ENCODE measurements at regions not wholly inside any gene's neighbourhood (a gene's known extent, or its start where the extent isn't known, plus 50 kb on each side); places are given as distances from the start of the nearest gene placed in this dataset.

DNA sequence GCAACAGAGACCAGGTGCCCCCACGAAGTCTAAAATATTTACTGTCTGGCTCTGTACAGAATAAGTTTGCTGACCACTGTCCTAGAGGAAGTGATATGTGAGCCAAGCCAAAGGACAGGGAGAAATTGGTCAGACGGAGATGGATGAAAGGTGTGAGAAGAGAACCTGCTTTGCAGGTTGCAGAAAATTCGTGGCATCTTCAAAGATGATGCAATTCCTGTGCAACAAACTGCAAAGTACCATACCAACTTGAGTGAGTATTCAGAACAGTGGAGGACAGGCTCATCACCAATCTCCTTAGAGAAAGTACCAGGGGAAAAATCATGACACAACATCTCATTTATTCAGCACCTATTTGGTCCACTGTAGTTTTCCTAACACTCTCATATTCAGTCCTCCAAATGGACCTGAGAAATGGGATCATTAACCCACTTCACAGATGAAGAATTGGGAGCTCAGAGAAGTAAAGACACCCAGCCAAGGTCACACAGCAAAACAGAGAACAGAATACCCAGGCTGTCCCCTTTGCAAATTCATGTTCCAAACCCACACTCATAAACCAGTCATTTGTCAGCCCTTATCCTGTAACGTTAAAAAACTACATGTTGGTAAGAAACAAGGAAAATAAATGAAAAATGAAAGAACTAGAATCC is 536.8 kb downstream of the MIAT start:
- TF ChIP-seq PPARA (CRISPR knock-in tag; IDR thresholded peaks at IDR 0.05; ENCODE audit: borderline replicate concordance) (no peak), TOX (CRISPR knock-in tag; IDR thresholded peaks at IDR 0.05; ENCODE audit: borderline replicate concordance) (no peak), TCF4 (CRISPR knock-in tag; IDR thresholded peaks at IDR 0.05; ENCODE audit: borderline replicate concordance) (no peak), POU6F1 (CRISPR knock-in tag; IDR thresholded peaks at IDR 0.05; ENCODE audit: borderline replicate concordance, low read depth) (no peak), BACH2 (CRISPR knock-in tag; IDR thresholded peaks at IDR 0.05; ENCODE audit: borderline replicate concordance) (no peak), ZNF565 (CRISPR knock-in tag; conservative IDR thresholded peaks at IDR 0.05; ENCODE audit: low read depth) (no peak), ESRRG (CRISPR knock-in tag; IDR thresholded peaks at IDR 0.05) (no peak), ZFP3 (CRISPR knock-in tag; IDR thresholded peaks at IDR 0.05) (no peak), ARNTL (CRISPR knock-in tag; IDR thresholded peaks at IDR 0.05; ENCODE audit: borderline replicate concordance, low read depth) (no peak)
- no peak for ATAC-seq

- no peak for ATAC-seq
- TF ChIP-seq ESRRG (CRISPR knock-in tag; IDR thresholded peaks at IDR 0.05), result no peak
- no peak for TF ChIP-seq ISL1 (CRISPR knock-in tag; IDR thresholded peaks at IDR 0.05)
- TF ChIP-seq OSR1 (CRISPR knock-in tag; IDR thresholded peaks at IDR 0.05), result no peak
- TF ChIP-seq TSHZ2 (CRISPR knock-in tag; IDR thresholded peaks at IDR 0.05), result no peak
- no peak for TF ChIP-seq SNAI2 (CRISPR knock-in tag; IDR thresholded peaks at IDR 0.05)
- no peak for TF ChIP-seq ZFP3 (CRISPR knock-in tag; IDR thresholded peaks at IDR 0.05)
- no peak for TF ChIP-seq BACH2 (CRISPR knock-in tag; IDR thresholded peaks at IDR 0.05; ENCODE audit: borderline replicate concordance)
- TF ChIP-seq TCF4 (CRISPR knock-in tag; IDR thresholded peaks at IDR 0.05; ENCODE audit: borderline replicate concordance), result no peak
- TF ChIP-seq TOX (CRISPR knock-in tag; IDR thresholded peaks at IDR 0.05; ENCODE audit: borderline replicate concordance), result no peak
- TF ChIP-seq GLIS3 (CRISPR knock-in tag; IDR thresholded peaks at IDR 0.05), result no peak
- no peak for TF ChIP-seq ZNF70 (CRISPR knock-in tag; IDR thresholded peaks at IDR 0.05)
- TF ChIP-seq CSRNP3 (CRISPR knock-in tag; IDR thresholded peaks at IDR 0.05), result no peak
- TF ChIP-seq CSDC2 (CRISPR knock-in tag; IDR thresholded peaks at IDR 0.05), result no peak
- TF ChIP-seq RARB (CRISPR knock-in tag; IDR thresholded peaks at IDR 0.05), result no peak
- no peak for TF ChIP-seq PPARA (CRISPR knock-in tag; IDR thresholded peaks at IDR 0.05; ENCODE audit: borderline replicate concordance)
- no peak for TF ChIP-seq ARNTL (CRISPR knock-in tag; IDR thresholded peaks at IDR 0.05; ENCODE audit: borderline replicate concordance, low read depth)
- TF ChIP-seq ZNF8 (CRISPR knock-in tag; IDR thresholded peaks at IDR 0.05), result no peak
- TF ChIP-seq ZFP30 (CRISPR knock-in tag; IDR thresholded peaks at IDR 0.05), result no peak
- no peak for TF ChIP-seq CREB5 (CRISPR knock-in tag; IDR thresholded peaks at IDR 0.05; ENCODE audit: low read depth)
- TF ChIP-seq ZNF565 (CRISPR knock-in tag; conservative IDR thresholded peaks at IDR 0.05; ENCODE audit: low read depth), result no peak
Observed at GRCh38 chr22:27195094-27195493, 537.7 kb downstream of the MIAT start.

- TF ChIP-seq TCF4 (CRISPR knock-in tag; IDR thresholded peaks at IDR 0.05; ENCODE audit: borderline replicate concordance) (no peak), ARNTL (CRISPR knock-in tag; IDR thresholded peaks at IDR 0.05; ENCODE audit: borderline replicate concordance, low read depth) (no peak), OSR1 (CRISPR knock-in tag; IDR thresholded peaks at IDR 0.05) (no peak), ZFP3 (CRISPR knock-in tag; IDR thresholded peaks at IDR 0.05) (no peak), ZNF8 (CRISPR knock-in tag; IDR thresholded peaks at IDR 0.05) (no peak), CSDC2 (CRISPR knock-in tag; IDR thresholded peaks at IDR 0.05) (no peak), ZFP30 (CRISPR knock-in tag; IDR thresholded peaks at IDR 0.05) (no peak)
- ATAC-seq, result no peak
Observed at GRCh38 chr22:27195494-27195893, 538.1 kb downstream of the MIAT start.
